Erythroblast (primary cell): ENCODE measurements at regions not wholly inside any gene's neighbourhood (a gene's known extent, or its start where the extent isn't known, plus 50 kb on each side); places are given as distances from the start of the nearest gene placed in this dataset.

Experiments
- GATA1 ChIP-seq: IDR thresholded peaks from 2 replicates; pipeline ENCODE4 v1.6.1; 2011; ENCODE audit warnings: low read depth, mild to moderate bottlenecking, control low read depth, low read length, moderate library complexity
- POLR2A ChIP-seq: IDR thresholded peaks from 2 replicates; pipeline ENCODE4 v1.6.1; 2011; ENCODE audit warnings: mild to moderate bottlenecking, low read length

DNA sequence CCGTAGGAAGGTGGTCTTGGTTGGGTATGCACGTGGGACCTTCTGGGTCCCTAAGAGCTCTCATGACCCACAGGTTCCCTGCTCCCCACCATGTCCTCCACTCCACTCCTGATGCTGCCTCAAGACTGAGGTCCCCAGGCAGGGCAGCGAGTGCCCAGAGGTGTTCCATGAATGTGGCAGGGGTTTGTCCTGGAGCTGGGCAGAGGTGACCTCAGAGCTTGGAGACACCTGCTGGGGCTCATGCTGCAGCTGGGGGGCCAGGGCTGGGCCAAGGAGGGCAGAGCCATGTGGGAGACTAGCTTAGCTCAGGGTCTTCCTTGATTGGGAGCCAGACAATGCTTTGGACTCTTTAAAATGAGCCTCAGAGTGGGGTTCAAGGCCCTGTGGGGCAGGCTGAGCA is 74.0 kb upstream of the PITX1 start:
- TF ChIP-seq POLR2A, result no peak
- TF ChIP-seq GATA1, result no peak
